ENCODE measurements at regions not wholly inside any gene's neighbourhood (a gene's known extent, or its start where the extent isn't known, plus 50 kb on each side); places are given as distances from the start of the nearest gene placed in this dataset.

GRCh38 chr14:36070720-36071043 is 105.8 kb downstream of the PTCSC3 start:
- no peaks in the 10 kb centered on the region for H3K9me3 ChIP-seq (ENCODE audit: control insufficient read depth in 4 of 4, low read length in 3 of 4)
- H3K4me1 ChIP-seq (ENCODE audit: control insufficient read depth in 4 of 4, insufficient read depth in 4 of 4, low read length in 3 of 4) = peaks cover 4 to 13% (median 9%) of the 10 kb centered on the region in 4 donors
- TF ChIP-seq ATF3 (IDR thresholded peaks at IDR 0.05) (no peak), SP1 (IDR thresholded peaks at IDR 0.05) (no peak), GABPA (IDR thresholded peaks at IDR 0.05 in 1 of 2, conservative IDR thresholded peaks at IDR 0.05 in 1 of 2) (no peak), HNF4A (conservative IDR thresholded peaks at IDR 0.05) (no peak), MAX (IDR thresholded peaks at IDR 0.05) (no peak), TAF1 (conservative IDR thresholded peaks at IDR 0.05) (no peak), EGR1 (IDR thresholded peaks at IDR 0.05; ENCODE audit: low read depth in 2 of 2) (no peak), REST (IDR thresholded peaks at IDR 0.05) (no peak), FOXA1 (IDR thresholded peaks at IDR 0.05) (no peak), YY1 (IDR thresholded peaks at IDR 0.05) (no peak), HNF4G (IDR thresholded peaks at IDR 0.05) (no peak), NR2F2 (IDR thresholded peaks at IDR 0.05) (no peak), CTCF (IDR thresholded peaks at IDR 0.05; ENCODE audit: low read depth, low read length, missing input control) (no peak), RAD21 (IDR thresholded peaks at IDR 0.05) (no peak), ZBTB33 (IDR thresholded peaks at IDR 0.05) (no peak)
- no peaks in the 10 kb centered on the region for H3K36me3 ChIP-seq (ENCODE audit: control insufficient read depth in 4 of 4, insufficient read depth in 3 of 4, low read depth in 1 of 4, low read length in 3 of 4)
- H3K4me3 ChIP-seq (ENCODE audit: low read depth in 1 of 3, low read length in 3 of 3) = no peak overlapping the region
- no peak overlapping the region for H3K9ac ChIP-seq (ENCODE audit: low read depth in 1 of 2, low read length in 2 of 2)
- no peak overlapping the region for H3K27ac ChIP-seq (ENCODE audit: low read depth in 1 of 2, low read length in 2 of 2)
- H3K27me3 ChIP-seq (ENCODE audit: control insufficient read depth in 4 of 4, insufficient read depth in 4 of 4, low read length in 3 of 4) = no peaks in the 10 kb centered on the region
- DNase-seq (ENCODE audit: low spot score) = no peak
- 44% methylated on average over 4 of the region's 4 CpGs for WGBS

GRCh38 chr14:36070031-36070719 is 106.3 kb downstream of the PTCSC3 start:
- Histone ChIP-seq H3K36me3 (ENCODE audit: control insufficient read depth in 4 of 4, insufficient read depth in 3 of 4, low read depth in 1 of 4, low read length in 3 of 4) (no peaks in the 10 kb centered on the region), H3K9me3 (ENCODE audit: control insufficient read depth in 4 of 4, low read length in 3 of 4) (no peaks in the 10 kb centered on the region), H3K27me3 (ENCODE audit: control insufficient read depth in 4 of 4, insufficient read depth in 4 of 4, low read length in 3 of 4) (no peaks in the 10 kb centered on the region), H3K4me3 (ENCODE audit: low read depth in 1 of 3, low read length in 3 of 3) (no peak overlapping the region), H3K27ac (ENCODE audit: low read depth in 1 of 2, low read length in 2 of 2) (peak overlapping the region in 1 of 2 donors; percentile 40), H3K9ac (ENCODE audit: low read depth in 1 of 2, low read length in 2 of 2) (no peak overlapping the region), H3K4me1 (ENCODE audit: control insufficient read depth in 4 of 4, insufficient read depth in 4 of 4, low read length in 3 of 4) (peaks cover 4 to 13% (median 9%) of the 10 kb centered on the region in 4 donors)
- WGBS = 23% methylated on average over 8 of the region's 8 CpGs
- DNase-seq (ENCODE audit: low spot score) = peak; percentile 42
- TF ChIP-seq HNF4G (IDR thresholded peaks at IDR 0.05) (no peak), HNF4A (conservative IDR thresholded peaks at IDR 0.05) (no peak), CTCF (IDR thresholded peaks at IDR 0.05; ENCODE audit: low read depth, low read length, missing input control) (peak; percentile 79), RAD21 (IDR thresholded peaks at IDR 0.05) (peak; percentile 91 to 93), ZBTB33 (IDR thresholded peaks at IDR 0.05) (no peak), JUND (IDR thresholded peaks at IDR 0.05) (no peak), YY1 (IDR thresholded peaks at IDR 0.05) (no peak), MAX (IDR thresholded peaks at IDR 0.05) (no peak), SP1 (IDR thresholded peaks at IDR 0.05) (no peak), ATF3 (IDR thresholded peaks at IDR 0.05) (no peak)
